A549 (cell line): ENCODE measurements at regions not wholly inside any gene's neighbourhood (a gene's known extent, or its start where the extent isn't known, plus 50 kb on each side); places are given as distances from the start of the nearest gene placed in this dataset.
A peak's percentile ranks its signal among the peaks of the same experiment; 100 is the strongest.
"Not testable (repeated sequence)": the region's sequence is repeated elsewhere in the genome, so short reads cannot be mapped to it uniquely, and the experiment has no call there.

Experiments
- ATAC-seq, 2 experiments: fragments of 200-7000 bp in 1 of 2; fragments of >200 bp in 1 of 2; cut with Nextera tagmentation in 1 of 2; cut with Tn5 transposase in 1 of 2; 3 replicates each; pipeline versions ENCODE4 v1.8.0 to v1.9.1; 2018 to 2020; ENCODE audit warnings: mild to moderate bottlenecking in 1 of 2, moderate library complexity in 1 of 2
- CTCF ChIA-PET: fragments of 300-600 bp; sonication (Branson Sonifier 250); formaldehyde crosslinking; extraction: SDS; loops from one replicate; lab custom pipeline; 2021; ENCODE audit warnings: antibody characterized with exemption, inconsistent platforms; lab: Yijun Ruan, JAX
- POLR2A ChIA-PET: fragments of 350-600 bp; formaldehyde crosslinking; extraction: SDS; loops from one replicate; lab custom pipeline; 2021; ENCODE audit warnings: antibody characterized with exemption, inconsistent platforms; lab: Yijun Ruan, JAX
- DNase-seq, 2 experiments: peaks; one replicate each; pipeline versions ENCODE4 v3.0.0 to v3.0.0-alpha.2; 2011 to 2016; ENCODE audit warnings: low read depth in 1 of 2, low spot score in 1 of 2
- FAIRE-seq: peaks from 2 replicates; lab custom pipeline; 2011; peaks lifted over from hg19 to GRCh38; lab: Jason Lieb, UNC
- H3K27ac ChIP-seq, 2 experiments: fragments of >200 bp; sonication (Bioruptor Twin); formaldehyde crosslinking; 3 replicates each; pipeline ENCODE4 v1.5.1; 2016 to 2017
- H3K4me1 ChIP-seq: fragments of >200 bp; sonication (Bioruptor Twin); formaldehyde crosslinking; 3 replicates; pipeline ENCODE4 v1.6.1; 2016
- H3K4me2 ChIP-seq: fragments of >200 bp; sonication (Bioruptor Twin); formaldehyde crosslinking; 3 replicates; pipeline ENCODE4 v1.6.1; 2016
- H3K4me3 ChIP-seq: fragments of >200 bp; sonication (Bioruptor Twin); formaldehyde crosslinking; 3 replicates; pipeline ENCODE4 v1.5.1; 2016
- H3K9me3 ChIP-seq: fragments of >200 bp; sonication (Bioruptor Twin); formaldehyde crosslinking; 3 replicates; pipeline ENCODE4 v1.6.1; 2016
- FOSL2 ChIP-seq, 2 experiments: fragments of 450-650 bp in 1 of 2; fragments of >200 bp in 1 of 2; sonication (Bioruptor Twin) in 1 of 2; formaldehyde crosslinking; IDR thresholded peaks; 2 replicates each; pipeline versions ENCODE4 v1.5.0 to v1.6.1; 2016 to 2020; ENCODE audit warnings: mild to moderate bottlenecking in 1 of 2, moderate library complexity in 1 of 2
- JUN ChIP-seq, 2 experiments: fragments of >200 bp; sonication (Bioruptor Twin); formaldehyde crosslinking; IDR thresholded peaks; 2 replicates in 1 of 2; 3 replicates in 1 of 2; pipeline ENCODE4 v1.6.1; 2016 to 2017
- MAX ChIP-seq: IDR thresholded peaks from 2 replicates; pipeline ENCODE4 v1.6.1; 2012
- PBX3 ChIP-seq: IDR thresholded peaks from 2 replicates; pipeline ENCODE4 v1.6.1; 2012
- POLR2A ChIP-seq: IDR thresholded peaks from 2 replicates; pipeline ENCODE4 v1.6.1; 2012; ENCODE audit warnings: mild to moderate bottlenecking, low read length
- WGBS: methylation state at CpG from one replicate; pipeline ENCODE4 v1.1.6; 2017; ENCODE audit errors: missing lambda C conversion rate; 5-methylcytosine and 5-hydroxymethylcytosine counted together

- POLR2A ChIA-PET; H3K4me1 ChIP-seq; CTCF ChIA-PET; FAIRE-seq; H3K9me3 ChIP-seq; H3K4me2 ChIP-seq; TF ChIP-seq FOSL2 (IDR thresholded peaks at IDR 0.05): not testable (repeated sequence)
- TF ChIP-seq FOSL2 (CRISPR knock-in tag; IDR thresholded peaks at IDR 0.05) = peak; percentile 43
- peak; percentile 38; the same call in 1 of the 2 replicates for TF ChIP-seq POLR2A
- TF ChIP-seq MAX = peak; percentile 56; the same call in 1 of the 2 replicates
- TF ChIP-seq JUN (IDR thresholded peaks at IDR 0.05) = peak in 1 of 2 experiments; percentile 39; a peak in 1 of 5 replicates
- TF ChIP-seq PBX3 = peak; percentile 71; the same call in 1 of the 2 replicates
- peak overlapping the region; percentile 54 for H3K4me3 ChIP-seq
- DNase-seq = peak in 1 of 2 experiments; percentile 94
- no CpG with 5 or more reads among the region's 69 CpGs for WGBS
- peak; percentile 94 to 100 for ATAC-seq
- peak overlapping the region; percentile 76 to 88 for H3K27ac ChIP-seq
Observed at GRCh38 chr1:149390173-149390926, 84.5 kb upstream of the NBPF19 start.

GRCh38 chr1:149390931-149391330, 83.9 kb upstream of the NBPF19 start:
- POLR2A ChIA-PET, H3K4me1 ChIP-seq, DNase-seq, FAIRE-seq, CTCF ChIA-PET, H3K4me2 ChIP-seq, H3K9me3 ChIP-seq: not testable (repeated sequence)
- ATAC-seq = peak; percentile 50 to 63; a peak in 3 of 6 replicates
- Histone ChIP-seq H3K27ac (peak overlapping the region; percentile 76 to 88), H3K4me3 (peak overlapping the region; percentile 54)
- WGBS = no CpG with 5 or more reads among the region's 43 CpGs

GRCh38 chr1:149395802-149396201, 79.0 kb upstream of the NBPF19 start:
- H3K27ac ChIP-seq, POLR2A ChIA-PET, H3K4me2 ChIP-seq, H3K4me3 ChIP-seq, DNase-seq, CTCF ChIA-PET, ATAC-seq, H3K4me1 ChIP-seq, FAIRE-seq, H3K9me3 ChIP-seq: not testable (repeated sequence)
- 88% methylated on average over 2 of the region's 2 CpGs for WGBS

- H3K4me1 ChIP-seq, POLR2A ChIA-PET, H3K4me3 ChIP-seq, H3K4me2 ChIP-seq, H3K27ac ChIP-seq, CTCF ChIA-PET, DNase-seq, FAIRE-seq, H3K9me3 ChIP-seq, ATAC-seq: not testable (repeated sequence)
- WGBS = 88% methylated on average over 4 of the region's 6 CpGs
Observed at GRCh38 chr1:149398527-149398926, 76.3 kb upstream of the NBPF19 start.

GRCh38 chr1:149408404-149408803, 66.4 kb upstream of the NBPF19 start:
- H3K27ac ChIP-seq, FAIRE-seq, POLR2A ChIA-PET, H3K4me1 ChIP-seq, H3K4me3 ChIP-seq, CTCF ChIA-PET, DNase-seq, H3K4me2 ChIP-seq, ATAC-seq, H3K9me3 ChIP-seq: not testable (repeated sequence)

- H3K4me3 ChIP-seq, H3K9me3 ChIP-seq, H3K27ac ChIP-seq, CTCF ChIA-PET, H3K4me2 ChIP-seq, DNase-seq, ATAC-seq, FAIRE-seq, POLR2A ChIA-PET, H3K4me1 ChIP-seq: not testable (repeated sequence)
- WGBS = no CpG with 5 or more reads among the region's 1 CpG
Observed at GRCh38 chr1:149415373-149415772, 59.5 kb upstream of the NBPF19 start.

GRCh38 chr1:149418782-149419181, 56.1 kb upstream of the NBPF19 start:
- DNase-seq, ATAC-seq, H3K4me2 ChIP-seq, H3K27ac ChIP-seq, H3K4me1 ChIP-seq, CTCF ChIA-PET, FAIRE-seq, POLR2A ChIA-PET, H3K4me3 ChIP-seq, H3K9me3 ChIP-seq: not testable (repeated sequence)
- WGBS = 97% methylated on average over 3 of the region's 3 CpGs

GRCh38 chr1:149423122-149423521, 51.7 kb upstream of the NBPF19 start:
- POLR2A ChIA-PET, H3K4me3 ChIP-seq, H3K9me3 ChIP-seq, H3K4me2 ChIP-seq, DNase-seq, ATAC-seq, FAIRE-seq, CTCF ChIA-PET, H3K27ac ChIP-seq, H3K4me1 ChIP-seq: not testable (repeated sequence)
- WGBS = 94% methylated on average over 5 of the region's 5 CpGs
